Right atrium auricular region (tissue), 2 donors: ENCODE measurements at regions not wholly inside any gene's neighbourhood (a gene's known extent, or its start where the extent isn't known, plus 50 kb on each side); places are given as distances from the start of the nearest gene placed in this dataset.
"Not testable (repeated sequence)": the region's sequence is repeated elsewhere in the genome, so short reads cannot be mapped to it uniquely, and the experiment has no call there.

ENCODE experiments used
- DNase-seq: peaks from one replicate; pipeline ENCODE4 v3.0.0-alpha.2; 2019; ENCODE audit warnings: low spot score
- H3K27ac ChIP-seq, 2 donors: fragments of 200-600 bp; sonication (generic); 1 replicate in 1 of 2; 2 replicates in 1 of 2; pipeline ENCODE4 v1.5.1; 2016 to 2019
- H3K27me3 ChIP-seq, 2 donors: fragments of 200-600 bp; sonication (generic); one replicate each; pipeline versions ENCODE4 v1.5.1 to v1.6.0; 2017 to 2019
- H3K36me3 ChIP-seq: fragments of 200-600 bp; sonication (generic); one replicate; pipeline ENCODE4 v1.5.1; 2016
- H3K4me1 ChIP-seq, 2 donors: fragments of 200-600 bp; sonication (generic); one replicate each; pipeline versions ENCODE4 v1.5.1 to v1.6.0; 2017 to 2019
- H3K4me3 ChIP-seq, 2 donors: fragments of 200-600 bp; sonication (generic); 1 replicate in 1 of 2; 2 replicates in 1 of 2; pipeline ENCODE4 v1.5.1; 2017 to 2019; ENCODE audit warnings: mild to moderate bottlenecking in 1 of 2, moderate library complexity in 1 of 2
- H3K9me3 ChIP-seq, 2 donors: fragments of 200-600 bp; sonication (generic); one replicate each; pipeline ENCODE4 v1.5.1; 2019
- TF ChIP-seq, protein P1 (sequence below), 2 donors: fragments of 200-600 bp; sonication (generic); IDR thresholded peaks; one replicate each; pipeline ENCODE4 v1.5.1; 2019; ENCODE audit warnings: antibody characterized with exemption in 2 of 2

DNA sequence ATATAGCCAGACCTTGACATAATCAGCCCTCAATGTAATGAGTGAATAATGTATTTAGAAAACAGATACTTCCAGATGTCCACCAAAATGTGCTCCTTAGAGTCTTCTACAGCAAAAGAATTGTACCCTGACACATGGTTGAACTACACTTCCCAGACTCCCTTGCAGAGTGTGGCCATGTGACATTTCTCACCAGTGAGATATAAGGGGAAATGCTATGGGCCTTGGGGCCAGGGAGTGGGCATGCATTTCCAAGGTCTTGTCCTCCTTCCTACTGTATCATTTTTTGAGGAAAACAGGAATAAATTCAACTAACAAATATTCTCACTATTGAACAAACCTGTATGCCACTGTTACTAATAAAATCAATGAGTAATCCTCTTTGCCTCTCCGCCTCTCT lies 211.4 kb upstream of the SMLR1 start:
- no peak for DNase-seq
- TF ChIP-seq, protein P1, sequence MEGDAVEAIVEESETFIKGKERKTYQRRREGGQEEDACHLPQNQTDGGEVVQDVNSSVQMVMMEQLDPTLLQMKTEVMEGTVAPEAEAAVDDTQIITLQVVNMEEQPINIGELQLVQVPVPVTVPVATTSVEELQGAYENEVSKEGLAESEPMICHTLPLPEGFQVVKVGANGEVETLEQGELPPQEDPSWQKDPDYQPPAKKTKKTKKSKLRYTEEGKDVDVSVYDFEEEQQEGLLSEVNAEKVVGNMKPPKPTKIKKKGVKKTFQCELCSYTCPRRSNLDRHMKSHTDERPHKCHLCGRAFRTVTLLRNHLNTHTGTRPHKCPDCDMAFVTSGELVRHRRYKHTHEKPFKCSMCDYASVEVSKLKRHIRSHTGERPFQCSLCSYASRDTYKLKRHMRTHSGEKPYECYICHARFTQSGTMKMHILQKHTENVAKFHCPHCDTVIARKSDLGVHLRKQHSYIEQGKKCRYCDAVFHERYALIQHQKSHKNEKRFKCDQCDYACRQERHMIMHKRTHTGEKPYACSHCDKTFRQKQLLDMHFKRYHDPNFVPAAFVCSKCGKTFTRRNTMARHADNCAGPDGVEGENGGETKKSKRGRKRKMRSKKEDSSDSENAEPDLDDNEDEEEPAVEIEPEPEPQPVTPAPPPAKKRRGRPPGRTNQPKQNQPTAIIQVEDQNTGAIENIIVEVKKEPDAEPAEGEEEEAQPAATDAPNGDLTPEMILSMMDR (IDR thresholded peaks at IDR 0.05), result no peak
- Histone ChIP-seq H3K27me3 (no peaks in the 10 kb centered on the region), H3K36me3 (no peaks in the 10 kb centered on the region), H3K4me3 (no peak overlapping the region), H3K4me1 (no peaks in the 10 kb centered on the region), H3K9me3 (no peaks in the 10 kb centered on the region), H3K27ac (no peak overlapping the region)

DNA sequence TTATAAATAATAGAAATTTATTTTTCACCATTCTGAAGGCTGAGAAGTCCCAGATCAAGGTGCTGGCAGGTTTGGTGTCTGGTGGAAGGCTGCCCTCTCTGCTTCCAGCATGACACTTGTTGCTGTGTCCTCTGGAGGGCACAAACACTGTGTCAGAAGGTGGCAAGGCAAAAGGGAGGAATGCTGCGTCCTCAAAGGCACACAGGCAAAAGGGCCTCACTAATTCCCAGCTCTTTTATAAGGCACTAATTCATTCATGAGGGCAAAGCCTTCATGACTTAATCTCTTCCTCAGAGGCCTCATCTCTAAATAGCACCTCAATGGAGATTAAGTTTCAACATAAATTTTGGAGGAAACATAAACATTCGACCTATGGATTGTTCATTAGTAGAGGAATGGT lies 209.5 kb upstream of the SMLR1 start:
- Histone ChIP-seq H3K9me3 (no peaks in the 10 kb centered on the region), H3K4me1 (no peaks in the 10 kb centered on the region), H3K27me3 (no peaks in the 10 kb centered on the region), H3K27ac (no peak overlapping the region), H3K36me3 (no peaks in the 10 kb centered on the region), H3K4me3 (no peak overlapping the region)
- DNase-seq, result no peak
- TF ChIP-seq, protein P1 (IDR thresholded peaks at IDR 0.05), result no peak

DNA sequence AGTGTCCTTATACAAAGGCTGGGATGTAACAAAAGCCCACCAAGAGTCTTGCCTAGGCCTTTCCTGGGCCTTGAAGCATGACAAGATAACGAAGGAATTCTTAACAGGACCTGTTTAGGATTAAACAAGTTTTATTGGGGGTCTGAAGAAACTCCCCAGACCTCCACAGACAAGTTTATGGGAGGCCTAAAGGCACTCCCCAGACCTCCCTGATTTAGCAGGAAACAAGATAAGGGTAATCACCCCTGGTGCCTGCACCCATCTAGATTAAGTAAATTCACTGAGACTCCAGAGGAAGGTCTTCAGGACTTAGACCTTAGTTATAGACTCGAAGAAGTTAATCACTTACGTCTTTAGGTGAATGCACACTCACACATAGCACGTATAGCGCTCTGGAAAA lies 208.4 kb upstream of the SMLR1 start:
- H3K27me3 ChIP-seq, H3K9me3 ChIP-seq, H3K36me3 ChIP-seq: not testable (repeated sequence)

DNA sequence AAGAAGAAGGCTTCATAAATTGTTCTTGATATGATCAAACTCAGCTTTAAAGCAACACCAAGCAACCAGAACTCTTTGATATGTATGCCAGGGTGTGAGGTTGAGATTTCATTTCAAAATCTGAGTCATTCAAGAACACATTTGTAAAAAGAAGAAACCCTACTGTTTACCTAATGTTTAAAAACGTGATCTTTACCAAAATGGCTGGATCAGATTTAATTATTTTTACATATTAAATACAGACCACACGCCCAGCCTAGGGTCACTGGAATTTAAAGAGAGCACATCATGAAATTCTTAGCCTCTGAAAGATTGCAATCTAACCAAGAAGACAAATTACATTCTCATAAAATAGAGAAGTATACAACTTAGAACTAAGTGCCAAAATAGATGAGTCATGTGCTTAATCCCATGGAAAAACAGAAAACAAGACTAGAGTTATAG lies 206.8 kb upstream of the SMLR1 start:
- TF ChIP-seq, protein P1 (IDR thresholded peaks at IDR 0.05), result no peak

More for the DNA sequence above, 208.4 kb upstream of the SMLR1 start:
- not testable (repeated sequence) for H3K27ac ChIP-seq, H3K4me3 ChIP-seq, H3K4me1 ChIP-seq, DNase-seq

DNA sequence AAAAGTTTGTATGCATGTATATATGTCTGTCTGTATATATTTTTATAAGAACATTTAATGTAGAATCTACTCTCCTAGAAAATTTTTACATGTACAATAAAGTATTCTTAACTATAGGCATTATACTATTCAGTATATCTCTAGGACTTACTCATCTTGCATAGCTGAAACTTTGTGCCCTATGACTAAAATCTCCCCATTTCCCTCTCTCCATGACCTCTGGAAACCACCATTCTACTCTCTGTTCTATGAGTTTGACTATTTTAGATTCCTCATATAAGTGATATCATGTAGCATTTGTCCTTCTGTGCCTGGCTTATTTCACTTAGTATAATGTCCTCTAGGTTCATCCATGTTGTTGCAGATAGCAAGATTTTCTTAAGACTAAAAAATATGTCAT lies 205.1 kb upstream of the SMLR1 start:
- Histone ChIP-seq H3K27ac (no peak overlapping the region), H3K4me1 (no peaks in the 10 kb centered on the region), H3K4me3 (no peak overlapping the region), H3K27me3 (no peaks in the 10 kb centered on the region), H3K36me3 (no peaks in the 10 kb centered on the region), H3K9me3 (peaks cover 0 to 9% of the 10 kb centered on the region in 2 donors)
- TF ChIP-seq, protein P1 (IDR thresholded peaks at IDR 0.05), result no peak
- DNase-seq, result no peak

More for the DNA sequence above, 206.8 kb upstream of the SMLR1 start:
- no peaks in the 10 kb centered on the region for H3K27me3 ChIP-seq
- H3K36me3 ChIP-seq, result no peaks in the 10 kb centered on the region
- no peak overlapping the region for H3K4me3 ChIP-seq
- H3K4me1 ChIP-seq, result no peaks in the 10 kb centered on the region
- DNase-seq, result no peak
- H3K27ac ChIP-seq, result no peak overlapping the region
- peaks cover 0 to 9% of the 10 kb centered on the region in 2 donors for H3K9me3 ChIP-seq

DNA sequence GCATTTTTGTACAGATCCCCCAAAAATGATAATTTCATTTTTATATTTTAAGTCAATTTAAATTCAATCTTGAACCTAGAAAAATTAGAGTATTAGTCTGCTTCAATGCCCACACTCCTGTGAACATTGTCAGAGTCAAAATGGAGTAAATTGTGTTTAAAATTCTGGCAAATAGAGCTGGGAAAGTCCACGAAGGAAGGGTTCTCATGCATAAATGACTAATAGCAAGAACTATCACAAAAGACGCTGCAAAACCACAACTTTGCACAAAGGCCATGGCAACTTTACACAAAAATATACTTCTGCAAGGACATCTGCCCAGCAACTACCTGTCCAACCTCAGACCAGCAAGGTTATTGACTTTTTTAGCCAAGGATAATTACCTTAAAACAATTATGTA lies 203.2 kb upstream of the SMLR1 start:
- TF ChIP-seq, protein P1 (IDR thresholded peaks at IDR 0.05), result no peak
- H3K27ac ChIP-seq, result no peak overlapping the region
- DNase-seq, result no peak

More for the DNA sequence above, 203.2 kb upstream of the SMLR1 start:
- no peaks in the 10 kb centered on the region for H3K4me1 ChIP-seq
- H3K36me3 ChIP-seq, result no peaks in the 10 kb centered on the region
- H3K27me3 ChIP-seq, result no peaks in the 10 kb centered on the region
- H3K9me3 ChIP-seq, result peaks cover 0 to 9% of the 10 kb centered on the region in 2 donors
- no peak overlapping the region for H3K4me3 ChIP-seq
